Stomach (tissue), 8 donors: ENCODE measurements at regions not wholly inside any gene's neighbourhood (a gene's known extent, or its start where the extent isn't known, plus 50 kb on each side); places are given as distances from the start of the nearest gene placed in this dataset.
A peak's percentile ranks its signal among the peaks of the same experiment; 100 is the strongest.

Experiments used
- DNase-seq, 2 donors: peaks; one replicate each; pipeline versions ENCODE4 v3.0.0 to v3.0.0-alpha.2; 2013 to 2019
- H3K27ac ChIP-seq, 5 donors: fragments of 200-600 bp in 4 of 5; sonication (generic) in 4 of 5; one replicate each; pipeline ENCODE4 v1.5.1; 2013 to 2019; ENCODE audit warnings: mild to moderate bottlenecking in 1 of 5, moderate library complexity in 1 of 5
- H3K27me3 ChIP-seq, 3 donors: fragments of 200-600 bp; sonication (generic); one replicate each; pipeline ENCODE4 v1.5.1; 2017 to 2019; ENCODE audit warnings: mixed run types in 1 of 3
- H3K36me3 ChIP-seq, 4 donors: fragments of 200-600 bp; sonication (generic); 1 replicate in 3 of 4; 2 replicates in 1 of 4; pipeline ENCODE4 v1.5.1; 2016 to 2019
- H3K4me1 ChIP-seq, 4 donors: fragments of 200-600 bp; sonication (generic); one replicate each; pipeline ENCODE4 v1.5.1; 2016 to 2019
- H3K4me3 ChIP-seq, 4 donors: fragments of 200-600 bp; sonication (generic) in 3 of 4; one replicate each; pipeline ENCODE4 v1.5.1; 2016 to 2019; ENCODE audit warnings: mild to moderate bottlenecking in 1 of 4
- H3K9me3 ChIP-seq, 4 donors: fragments of 200-600 bp; sonication (generic); one replicate each; pipeline ENCODE4 v1.5.1; 2016 to 2019
- CTCF ChIP-seq, 7 experiments: fragments of 450-650 bp in 4 of 7; fragments of 200-600 bp in 3 of 7; sonication (generic) in 3 of 7; IDR thresholded peaks; one replicate each; pipeline ENCODE4 v1.5.1; 2016 to 2019; ENCODE audit warnings: antibody characterized with exemption in 7 of 7, control low read depth in 2 of 7, mild to moderate bottlenecking in 1 of 7
- EP300 ChIP-seq: sonication (generic); formaldehyde crosslinking; IDR thresholded peaks from one replicate; pipeline ENCODE4 v1.6.1; 2017; ENCODE audit warnings: antibody characterized with exemption
- POLR2A ChIP-seq, 4 donors: fragments of 450-650 bp; IDR thresholded peaks; one replicate each; pipeline ENCODE4 v1.6.1; 2016; ENCODE audit warnings: antibody characterized with exemption in 4 of 4, control low read depth in 2 of 4, mild to moderate bottlenecking in 1 of 4, moderate library complexity in 1 of 4
- POLR2AphosphoS5 ChIP-seq, 3 donors: sonication (generic); formaldehyde crosslinking; IDR thresholded peaks; one replicate each; pipeline ENCODE4 v1.6.1; 2016; ENCODE audit warnings: antibody characterized with exemption in 3 of 3
- WGBS, 5 donors: extraction: QIAGEN DNeasy Blood & Tissue Kit in 3 of 5; methylation state at CpG; one replicate each; pipeline versions ENCODE4 v1.1.5 to v1.1.7; 2013 to 2018; 5-methylcytosine and 5-hydroxymethylcytosine counted together
- intact Hi-C: fragments of 100-400 bp; cut with DNase I; formaldehyde crosslinking; loops from one replicate; pipeline ENCODE4 v1.15.1; 2023; ENCODE audit warnings: low total_unique reads
- donor health status: healthy with polysubstance abuse.
- donor health status: Bipolar disorder and iron deficiency.
- donor health status: healthy.

- Histone ChIP-seq H3K9me3 (no peaks in the 10 kb centered on the region), H3K4me1 (peaks cover 0 to 4% (median 0%) of the 10 kb centered on the region in 4 donors), H3K4me3 (peak overlapping the region in 1 of 4 donors; percentile 5), H3K36me3 (no peaks in the 10 kb centered on the region), H3K27me3 (no peaks in the 10 kb centered on the region), H3K27ac (no peak overlapping the region)
- 47 to 60% (median 58%) methylated on average over 14 of the region's 14 CpGs for WGBS, 5 donors
- TF ChIP-seq POLR2A (IDR thresholded peaks at IDR 0.05) (no peak), EP300 (no peak), CTCF (IDR thresholded peaks at IDR 0.05) (no peak), POLR2AphosphoS5 (IDR thresholded peaks at IDR 0.05) (no peak)
- peak in 1 of 2 donors; percentile 35 for DNase-seq
- intact Hi-C loops, result no loop called here
Observed at GRCh38 chr6:93088621-93089501, 330.5 kb downstream of the EPHA7 start.

- 68 to 71% (median 69%) methylated on average over 2 of the region's 2 CpGs for WGBS, 5 donors
- Histone ChIP-seq H3K36me3 (no peaks in the 10 kb centered on the region), H3K4me3 (no peak overlapping the region), H3K4me1 (peaks cover 0 to 4% (median 0%) of the 10 kb centered on the region in 4 donors), H3K27me3 (no peaks in the 10 kb centered on the region), H3K27ac (no peak overlapping the region), H3K9me3 (no peaks in the 10 kb centered on the region)
- DNase-seq, result no peak
- no peak for TF ChIP-seq CTCF (IDR thresholded peaks at IDR 0.05)
- intact Hi-C loops, result no loop called here
Observed at GRCh38 chr6:93087606-93088005, 331.8 kb downstream of the EPHA7 start.

GRCh38 chr6:93086351-93086750, 333.0 kb downstream of the EPHA7 start:
- no peak for TF ChIP-seq POLR2A (IDR thresholded peaks at IDR 0.05)
- TF ChIP-seq EP300, result no peak
- TF ChIP-seq POLR2AphosphoS5 (IDR thresholded peaks at IDR 0.05), result no peak
- no peak for TF ChIP-seq CTCF (IDR thresholded peaks at IDR 0.05)
- Histone ChIP-seq H3K9me3 (no peaks in the 10 kb centered on the region), H3K27ac (no peak overlapping the region), H3K27me3 (no peaks in the 10 kb centered on the region), H3K36me3 (no peaks in the 10 kb centered on the region), H3K4me3 (no peak overlapping the region), H3K4me1 (peaks cover 0 to 4% (median 0%) of the 10 kb centered on the region in 4 donors)
- intact Hi-C loops, result no loop called here
- DNase-seq, result no peak

GRCh38 chr6:93083337-93084230, 335.8 kb downstream of the EPHA7 start:
- Histone ChIP-seq H3K27me3 (no peaks in the 10 kb centered on the region), H3K27ac (no peak overlapping the region), H3K4me1 (no peaks in the 10 kb centered on the region), H3K4me3 (no peak overlapping the region), H3K9me3 (no peaks in the 10 kb centered on the region), H3K36me3 (no peaks in the 10 kb centered on the region)
- no peak for TF ChIP-seq EP300
- TF ChIP-seq POLR2A (IDR thresholded peaks at IDR 0.05), result no peak
- TF ChIP-seq POLR2AphosphoS5 (IDR thresholded peaks at IDR 0.05), result no peak
- TF ChIP-seq CTCF (IDR thresholded peaks at IDR 0.05), result no peak
- 74 to 92% (median 74%) methylated on average over 1 of the region's 1 CpG for WGBS, 5 donors
- intact Hi-C loops, result no loop called here
- no peak for DNase-seq
